Keratinocyte (primary cell): ENCODE measurements at regions not wholly inside any gene's neighbourhood (a gene's known extent, or its start where the extent isn't known, plus 50 kb on each side); places are given as distances from the start of the nearest gene placed in this dataset.

ENCODE experiments used
- DNase-seq: peaks from one replicate; pipeline ENCODE4 v3.0.0-alpha.2; 2011; ENCODE audit warnings: low read depth, missing footprints, low spot score
- FAIRE-seq: peaks from 2 replicates; lab custom pipeline; 2011; peaks lifted over from hg19 to GRCh38; lab: Jason Lieb, UNC
- H2AFZ ChIP-seq: 2 replicates; pipeline ENCODE4 v1.6.0; 2012; ENCODE audit warnings: low read length, control low read depth, inconsistent platforms; ENCODE audit not compliant: control insufficient read depth
- H3K27ac ChIP-seq: 2 replicates; pipeline ENCODE4 v1.5.1; 2011; ENCODE audit warnings: low read length; ENCODE audit not compliant: control insufficient read depth, insufficient read depth
- H3K27me3 ChIP-seq: 3 replicates; pipeline ENCODE4 v1.6.0; 2011; ENCODE audit warnings: low read length; ENCODE audit not compliant: control insufficient read depth, insufficient read depth; ENCODE audit errors: extremely low read depth
- H3K36me3 ChIP-seq, 2 experiments: 2 replicates in 1 of 2; 3 replicates in 1 of 2; pipeline ENCODE4 v1.5.1; 2011; ENCODE audit warnings: low read length in 2 of 2, mild to moderate bottlenecking in 1 of 2; ENCODE audit not compliant: control insufficient read depth in 2 of 2, insufficient read depth in 2 of 2; ENCODE audit errors: extremely low read depth in 1 of 2
- H3K4me1 ChIP-seq: 3 replicates; pipeline ENCODE4 v1.5.1; 2011; ENCODE audit warnings: low read length; ENCODE audit not compliant: control insufficient read depth, insufficient read depth; ENCODE audit errors: extremely low read depth
- H3K4me2 ChIP-seq: 3 replicates; pipeline ENCODE4 v1.6.0; 2011; ENCODE audit warnings: low read depth, low read length; ENCODE audit not compliant: control insufficient read depth, insufficient read depth; ENCODE audit errors: extremely low read depth
- H3K4me3 ChIP-seq, 3 experiments: fragments of 200-600 bp in 1 of 3; sonication (generic) in 1 of 3; 2 replicates in 2 of 3; 3 replicates in 1 of 3; pipeline ENCODE4 v1.5.1; 2011 to 2016; ENCODE audit warnings: low read length in 3 of 3, mild to moderate bottlenecking in 3 of 3, control low read depth in 2 of 3, inconsistent platforms in 1 of 3, low read depth in 1 of 3, mixed read lengths in 1 of 3, mixed run types in 1 of 3, moderate library complexity in 1 of 3; ENCODE audit not compliant: control insufficient read depth in 2 of 3, insufficient read depth in 2 of 3; ENCODE audit errors: extremely low read depth in 1 of 3
- H3K79me2 ChIP-seq: 2 replicates; pipeline ENCODE4 v1.6.0; 2012; ENCODE audit warnings: low read length; ENCODE audit not compliant: control insufficient read depth, insufficient read depth
- H3K9ac ChIP-seq: 3 replicates; pipeline ENCODE4 v1.6.0; 2011; ENCODE audit warnings: low read length; ENCODE audit not compliant: control insufficient read depth, insufficient read depth; ENCODE audit errors: extremely low read depth
- H3K9me1 ChIP-seq: 3 replicates; pipeline ENCODE4 v1.6.0; 2011; ENCODE audit warnings: low read length; ENCODE audit not compliant: control insufficient read depth, insufficient read depth; ENCODE audit errors: extremely low read depth
- H3K9me3 ChIP-seq: 2 replicates; pipeline ENCODE4 v1.5.1; 2012; ENCODE audit warnings: low read depth, low read length; ENCODE audit not compliant: control insufficient read depth
- H4K20me1 ChIP-seq: 3 replicates; pipeline ENCODE4 v1.6.0; 2011; ENCODE audit warnings: low read length; ENCODE audit not compliant: control insufficient read depth, insufficient read depth; ENCODE audit errors: extremely low read depth
- EZH2 ChIP-seq: IDR thresholded peaks from one replicate; pipeline ENCODE4 v1.6.1; 2012; ENCODE audit warnings: inconsistent platforms, mild to moderate bottlenecking, low read length, moderate library complexity
- dilution Hi-C: fragments of 300-500 bp; cut with MboI; formaldehyde crosslinking; loops from one replicate; pipeline ENCODE4 v1.7.0; 2020; ENCODE audit warnings: low sequenced_read_pairs; ENCODE audit not compliant: extremely low pct_ligation_motif_present
- TF ChIP-seq, protein P1 (sequence below), 3 experiments: IDR thresholded peaks in 1 of 3; conservative IDR thresholded peaks in 1 of 3; optimal IDR thresholded peaks in 1 of 3; 2 replicates in 2 of 3; 3 replicates in 1 of 3; pipeline versions ENCODE3 to v1.5.1; 2011; ENCODE audit warnings: low read length in 3 of 3, mild to moderate bottlenecking in 3 of 3, moderate library complexity in 2 of 3, control low read depth in 1 of 3, inconsistent platforms in 1 of 3; ENCODE audit not compliant: insufficient read depth in 2 of 3; ENCODE audit errors: extremely low read depth in 1 of 3

GRCh38 chr20:22815206-22815551 is 219.9 kb upstream of the SSTR4 start:
- H3K9ac ChIP-seq, result no peak overlapping the region
- no peaks in the 10 kb centered on the region for H3K27me3 ChIP-seq
- H3K9me1 ChIP-seq, result no peaks in the 10 kb centered on the region
- H2AFZ ChIP-seq, result no peak overlapping the region
- no peak overlapping the region for H3K4me3 ChIP-seq
- H3K4me2 ChIP-seq, result no peak overlapping the region
- no peaks in the 10 kb centered on the region for H3K36me3 ChIP-seq
- TF ChIP-seq EZH2, result no peak
- TF ChIP-seq, protein P1, sequence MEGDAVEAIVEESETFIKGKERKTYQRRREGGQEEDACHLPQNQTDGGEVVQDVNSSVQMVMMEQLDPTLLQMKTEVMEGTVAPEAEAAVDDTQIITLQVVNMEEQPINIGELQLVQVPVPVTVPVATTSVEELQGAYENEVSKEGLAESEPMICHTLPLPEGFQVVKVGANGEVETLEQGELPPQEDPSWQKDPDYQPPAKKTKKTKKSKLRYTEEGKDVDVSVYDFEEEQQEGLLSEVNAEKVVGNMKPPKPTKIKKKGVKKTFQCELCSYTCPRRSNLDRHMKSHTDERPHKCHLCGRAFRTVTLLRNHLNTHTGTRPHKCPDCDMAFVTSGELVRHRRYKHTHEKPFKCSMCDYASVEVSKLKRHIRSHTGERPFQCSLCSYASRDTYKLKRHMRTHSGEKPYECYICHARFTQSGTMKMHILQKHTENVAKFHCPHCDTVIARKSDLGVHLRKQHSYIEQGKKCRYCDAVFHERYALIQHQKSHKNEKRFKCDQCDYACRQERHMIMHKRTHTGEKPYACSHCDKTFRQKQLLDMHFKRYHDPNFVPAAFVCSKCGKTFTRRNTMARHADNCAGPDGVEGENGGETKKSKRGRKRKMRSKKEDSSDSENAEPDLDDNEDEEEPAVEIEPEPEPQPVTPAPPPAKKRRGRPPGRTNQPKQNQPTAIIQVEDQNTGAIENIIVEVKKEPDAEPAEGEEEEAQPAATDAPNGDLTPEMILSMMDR (optimal IDR thresholded peaks at IDR 0.05 in 1 of 3, IDR thresholded peaks at IDR 0.05 in 1 of 3, conservative IDR thresholded peaks at IDR 0.05 in 1 of 3; ENCODE audit: extremely low read depth in 1 of 3, insufficient read depth in 2 of 3, low read length in 3 of 3), result no peak
- dilution Hi-C loops, result no loop called here
- H3K79me2 ChIP-seq, result no peaks in the 10 kb centered on the region
- no peak for FAIRE-seq
- no peaks in the 10 kb centered on the region for H3K9me3 ChIP-seq
- no peaks in the 10 kb centered on the region for H3K4me1 ChIP-seq
- DNase-seq, result no peak
- no peak overlapping the region for H3K27ac ChIP-seq
- no peaks in the 10 kb centered on the region for H4K20me1 ChIP-seq

GRCh38 chr20:22815603-22816315 is 219.4 kb upstream of the SSTR4 start:
- no peaks in the 10 kb centered on the region for H3K79me2 ChIP-seq
- no peaks in the 10 kb centered on the region for H4K20me1 ChIP-seq
- FAIRE-seq, result no peak
- no peaks in the 10 kb centered on the region for H3K9me3 ChIP-seq
- no peak overlapping the region for H2AFZ ChIP-seq
- no peaks in the 10 kb centered on the region for H3K27me3 ChIP-seq
- H3K9me1 ChIP-seq, result no peaks in the 10 kb centered on the region
- no peak overlapping the region for H3K4me3 ChIP-seq
- H3K36me3 ChIP-seq, result no peaks in the 10 kb centered on the region
- no peak overlapping the region for H3K9ac ChIP-seq
- dilution Hi-C loops, result no loop called here
- DNase-seq, result no peak
- no peak for TF ChIP-seq EZH2
- TF ChIP-seq, protein P1 (optimal IDR thresholded peaks at IDR 0.05 in 1 of 3, IDR thresholded peaks at IDR 0.05 in 1 of 3, conservative IDR thresholded peaks at IDR 0.05 in 1 of 3; ENCODE audit: extremely low read depth in 1 of 3, insufficient read depth in 2 of 3, low read length in 3 of 3), result no peak
- H3K4me2 ChIP-seq, result no peak overlapping the region
- no peaks in the 10 kb centered on the region for H3K4me1 ChIP-seq
- no peak overlapping the region for H3K27ac ChIP-seq
